Activated CD8-positive, alpha-beta T cell treated with anti-CD3 and anti-CD28 coated beads for 36 hours (primary cell): ENCODE measurements at regions not wholly inside any gene's neighbourhood (a gene's known extent, or its start where the extent isn't known, plus 50 kb on each side); places are given as distances from the start of the nearest gene placed in this dataset.

Experiments used
- ATAC-seq: fragments of 200-7000 bp; cut with Tn5 transposase; one replicate; pipeline ENCODE4 v1.10.0; 2021; ENCODE audit warnings: mild to moderate bottlenecking, moderate library complexity
- CTCF ChIA-PET: fragments of 350-600 bp; sonication (Branson Sonifier 250); formaldehyde crosslinking; loops from one replicate; lab custom pipeline; 2021; ENCODE audit warnings: antibody characterized with exemption; lab: Charles Lee
- POLR2A ChIA-PET: fragments of 350-600 bp; sonication (Branson Sonifier 250); formaldehyde crosslinking; loops from one replicate; lab custom pipeline; 2021; ENCODE audit warnings: antibody characterized with exemption; lab: Charles Lee
- DNase-seq: peaks from one replicate; pipeline ENCODE4 v3.0.0-alpha.2; 2020
- H3K27ac Mint-ChIP-seq: one replicate; pipeline ENCODE4 v1.8.0; 2021; ENCODE audit warnings: mild to moderate bottlenecking, mixed read lengths
- H3K27me3 Mint-ChIP-seq: one replicate; pipeline ENCODE4 v1.8.0; 2021; ENCODE audit warnings: mixed read lengths
- H3K36me3 Mint-ChIP-seq: one replicate; pipeline ENCODE4 v1.8.0; 2021; ENCODE audit warnings: low read depth, mixed read lengths
- H3K4me1 Mint-ChIP-seq: one replicate; pipeline ENCODE4 v1.8.0; 2021; ENCODE audit warnings: low read depth, mixed read lengths
- H3K4me3 Mint-ChIP-seq: one replicate; pipeline ENCODE4 v1.8.0; 2021; ENCODE audit warnings: mild to moderate bottlenecking, moderate library complexity, mixed read lengths
- H3K9me3 Mint-ChIP-seq: one replicate; pipeline ENCODE4 v1.8.0; 2021; ENCODE audit warnings: mixed read lengths
- CTCF ChIP-seq: fragments of 200-600 bp; IDR thresholded peaks from one replicate; pipeline ENCODE4 v1.8.0; 2022; ENCODE audit warnings: antibody characterized with exemption, mild to moderate bottlenecking
- intact Hi-C: fragments of 100-400 bp; cut with micrococcal nuclease; formaldehyde crosslinking; loops from one replicate; pipeline ENCODE4 v1.10.0; 2022

DNA sequence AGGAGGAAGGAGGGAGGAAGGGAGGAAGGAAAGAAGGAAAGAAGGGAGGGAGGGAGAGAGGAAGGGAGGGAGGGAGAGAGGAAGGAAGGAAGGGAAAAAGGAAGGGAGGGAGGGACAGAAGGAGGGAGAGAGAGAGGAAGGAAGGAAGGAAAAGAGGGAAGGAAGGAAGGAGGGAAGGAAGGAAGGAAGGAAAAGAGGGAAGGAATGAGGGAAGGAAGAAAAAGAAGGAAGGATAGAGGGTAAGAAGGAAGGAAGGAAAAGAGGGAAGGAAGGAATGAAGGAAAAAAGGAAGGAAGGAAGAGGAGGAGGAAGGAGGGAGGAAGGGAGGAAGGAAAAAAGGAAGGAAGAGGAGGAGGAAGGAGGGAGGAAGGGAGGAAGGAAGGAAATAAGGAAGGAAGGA, 796.8 kb downstream of the ARAP2 start:
- Mint-ChIP-seq H3K27ac (no peak overlapping the region), H3K27me3 (no peaks in the 10 kb centered on the region), H3K36me3 (no peaks in the 10 kb centered on the region), H3K4me1 (no peaks in the 10 kb centered on the region), H3K9me3 (peaks cover 14% of the 10 kb centered on the region), H3K4me3 (no peak overlapping the region)
- ChIA-PET CTCF (no interaction called here), POLR2A (no interaction called here)
- ATAC-seq, result no peak
- TF ChIP-seq CTCF, result no peak
- intact Hi-C loops, result no loop called here
- no peak for DNase-seq

DNA sequence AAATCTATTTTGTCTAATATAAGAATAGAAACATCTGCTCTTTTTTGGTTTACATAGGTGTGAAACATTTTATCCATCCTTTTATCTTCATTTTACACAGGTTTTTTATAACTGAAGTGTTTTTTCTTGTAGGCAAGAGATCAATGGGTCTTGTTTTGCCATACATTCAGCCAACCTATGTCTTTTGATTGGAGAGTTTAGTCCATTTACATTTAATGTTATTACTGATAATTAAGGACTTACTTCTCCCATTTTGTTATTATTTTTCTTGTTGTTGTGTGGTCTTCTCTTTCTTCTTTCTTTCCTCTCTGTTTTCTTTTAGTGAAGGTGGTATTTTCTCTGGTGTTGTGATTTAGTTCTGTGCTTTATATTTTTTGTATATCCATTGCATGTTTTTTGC, 785.3 kb downstream of the ARAP2 start:
- Mint-ChIP-seq H3K27ac (no peak overlapping the region), H3K9me3 (peaks cover 9% of the 10 kb centered on the region), H3K27me3 (no peaks in the 10 kb centered on the region), H3K4me3 (no peak overlapping the region), H3K36me3 (no peaks in the 10 kb centered on the region), H3K4me1 (no peaks in the 10 kb centered on the region)
- intact Hi-C loops, result no loop called here
- no peak for TF ChIP-seq CTCF
- POLR2A ChIA-PET, result no interaction called here
- CTCF ChIA-PET, result no interaction called here
- DNase-seq, result no peak
- ATAC-seq, result no peak

DNA sequence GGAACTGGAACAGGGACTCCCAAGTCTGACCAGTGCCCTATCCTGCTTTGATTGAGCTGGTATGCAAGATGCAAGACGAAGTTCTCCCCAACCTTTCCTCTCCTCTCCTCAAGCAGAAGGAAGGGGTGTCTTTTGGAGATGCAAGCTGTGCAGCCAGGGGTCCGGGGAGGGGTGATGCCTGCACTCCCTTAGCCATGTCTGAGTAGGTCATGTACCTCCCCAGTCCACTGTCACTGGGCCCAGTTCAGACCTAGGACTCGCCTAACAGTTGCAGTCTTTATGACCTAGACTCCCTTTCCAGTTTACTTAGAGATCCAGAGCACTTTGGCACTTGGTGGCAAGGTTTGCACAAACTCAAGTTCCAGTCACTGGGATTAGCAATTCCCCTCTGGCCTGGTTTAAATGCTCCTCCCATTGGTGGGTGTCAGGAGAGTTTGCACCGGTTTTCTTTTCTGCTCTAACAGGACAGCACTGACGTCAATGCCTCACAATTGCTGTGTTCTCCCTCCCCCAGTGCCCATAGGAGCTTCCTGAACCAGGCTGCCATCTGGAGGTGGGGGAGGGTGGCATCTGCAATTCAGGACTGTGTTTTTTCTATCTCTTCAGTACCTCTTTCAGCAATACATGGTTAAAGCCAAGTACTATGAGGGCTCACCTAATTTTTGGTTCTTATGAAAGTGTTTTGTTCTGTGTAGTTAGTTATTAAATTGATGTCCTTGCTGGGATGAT, 782.2 kb downstream of the ARAP2 start:
- POLR2A ChIA-PET, result no interaction called here
- ATAC-seq, result no peak
- Mint-ChIP-seq H3K27ac (no peak overlapping the region), H3K4me3 (no peak overlapping the region), H3K4me1 (no peaks in the 10 kb centered on the region), H3K9me3 (peaks cover 9% of the 10 kb centered on the region), H3K27me3 (no peaks in the 10 kb centered on the region), H3K36me3 (no peaks in the 10 kb centered on the region)
- CTCF ChIA-PET, result no interaction called here
- no peak for DNase-seq
- no peak for TF ChIP-seq CTCF
- intact Hi-C loops, result no loop called here

DNA sequence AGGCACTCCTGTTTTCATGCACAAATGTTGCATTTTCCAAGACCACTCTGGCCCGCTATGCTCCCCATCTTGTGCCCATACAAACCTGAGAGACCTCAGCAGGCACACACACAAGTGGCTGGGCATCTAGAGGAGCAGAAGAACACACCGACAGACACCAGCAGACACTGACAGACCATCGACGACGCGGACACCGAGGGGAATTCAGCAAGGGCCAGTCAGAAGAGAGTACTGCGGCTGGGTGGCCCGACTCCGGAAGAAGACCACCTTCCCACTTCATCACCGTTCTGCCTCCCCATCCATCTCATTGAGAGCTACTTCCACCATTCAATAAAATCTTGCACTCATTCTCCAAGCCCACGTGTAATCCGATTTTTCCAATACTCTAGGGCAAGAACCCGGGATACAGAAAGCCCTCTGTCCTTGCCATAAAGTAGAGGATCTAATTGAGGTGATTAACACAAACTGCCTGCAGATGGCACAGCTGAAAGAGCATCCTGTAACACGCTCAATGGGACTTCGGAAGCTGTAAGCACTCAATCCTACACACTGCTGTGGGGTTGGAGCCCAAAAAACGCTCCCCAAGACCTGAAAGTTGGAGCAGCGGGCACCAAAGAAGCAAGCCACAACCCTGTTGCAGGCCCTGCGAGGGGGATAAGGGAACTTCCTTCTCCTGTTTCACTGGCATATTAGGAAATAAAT, 780.9 kb downstream of the ARAP2 start:
- H3K27ac Mint-ChIP-seq, result no peak overlapping the region
- ChIA-PET CTCF (no interaction called here), POLR2A (no interaction called here)
- no peaks in the 10 kb centered on the region for H3K36me3 Mint-ChIP-seq
- peaks cover 9% of the 10 kb centered on the region for H3K9me3 Mint-ChIP-seq
- no peak for ATAC-seq
- H3K4me1 Mint-ChIP-seq, result no peaks in the 10 kb centered on the region
- intact Hi-C loops, result no loop called here
- H3K27me3 Mint-ChIP-seq, result no peaks in the 10 kb centered on the region
- no peak for DNase-seq
- TF ChIP-seq CTCF, result no peak
- H3K4me3 Mint-ChIP-seq, result no peak overlapping the region

DNA sequence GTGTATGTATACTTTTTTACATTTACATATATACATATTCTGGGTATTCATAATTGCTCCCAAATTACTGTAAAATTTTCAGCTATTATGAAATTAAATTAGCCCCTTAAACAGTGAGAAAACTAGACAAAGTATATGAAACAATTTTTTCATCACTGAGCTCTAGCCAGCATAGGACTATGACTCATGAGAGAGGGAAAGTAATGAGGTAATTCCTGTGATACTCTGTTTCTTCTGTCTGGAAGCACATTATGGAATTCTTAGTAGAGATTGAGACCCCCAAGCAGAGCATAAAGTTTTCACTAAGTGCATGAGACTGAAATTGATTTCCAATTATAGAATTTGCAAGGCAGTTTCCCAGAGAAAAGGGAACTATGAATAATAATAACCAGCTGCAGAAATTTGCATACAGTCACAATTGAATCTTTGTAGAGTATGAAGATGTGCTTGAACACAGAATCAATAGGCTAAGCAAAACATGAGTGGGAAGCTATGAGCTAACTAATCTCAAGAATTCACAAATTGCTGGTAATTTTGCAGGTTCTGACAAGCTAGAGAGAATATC, 779.3 kb downstream of the ARAP2 start:
- POLR2A ChIA-PET, result no interaction called here
- no peaks in the 10 kb centered on the region for H3K4me1 Mint-ChIP-seq
- no peak overlapping the region for H3K4me3 Mint-ChIP-seq
- no peak overlapping the region for H3K27ac Mint-ChIP-seq
- no peak for DNase-seq
- H3K36me3 Mint-ChIP-seq, result no peaks in the 10 kb centered on the region
- CTCF ChIA-PET, result no interaction called here
- no peak for ATAC-seq
- TF ChIP-seq CTCF, result no peak
- peaks cover 3% of the 10 kb centered on the region for H3K9me3 Mint-ChIP-seq
- H3K27me3 Mint-ChIP-seq, result no peaks in the 10 kb centered on the region
- intact Hi-C loops, result no loop called here
